GM12872 (cell line): ENCODE measurements at regions not wholly inside any gene's neighbourhood (a gene's known extent, or its start where the extent isn't known, plus 50 kb on each side); places are given as distances from the start of the nearest gene placed in this dataset.

ENCODE experiments used
- CTCF ChIP-seq: IDR thresholded peaks from 3 replicates; pipeline ENCODE4 v1.5.1; 2011; ENCODE audit warnings: low read depth, mild to moderate bottlenecking, low read length, moderate library complexity; ENCODE audit not compliant: insufficient read depth

GRCh38 chr7:80974396-80975358, 55.8 kb upstream of the SEMA3C start:
- TF ChIP-seq CTCF: no peak

- no peak for TF ChIP-seq CTCF
Observed at GRCh38 chr7:80971225-80971624, 52.4 kb upstream of the SEMA3C start.
